LNCaP clone FGC (cell line): ENCODE measurements at regions not wholly inside any gene's neighbourhood (a gene's known extent, or its start where the extent isn't known, plus 50 kb on each side); places are given as distances from the start of the nearest gene placed in this dataset.

Experiments used
- DNase-seq: peaks from one replicate; pipeline ENCODE4 v3.0.0-alpha.2; 2011; ENCODE audit warnings: low read depth
- H3K4me3 ChIP-seq: 2 replicates; pipeline ENCODE4 v1.5.1; 2011; ENCODE audit warnings: mild to moderate bottlenecking, low read depth, low read length, control low read depth
- TF ChIP-seq, protein P1 (sequence below): IDR thresholded peaks from 2 replicates; pipeline ENCODE4 v1.5.1; 2012; ENCODE audit warnings: mild to moderate bottlenecking; ENCODE audit not compliant: control insufficient read depth, insufficient read depth; ENCODE audit errors: extremely low read depth

DNA sequence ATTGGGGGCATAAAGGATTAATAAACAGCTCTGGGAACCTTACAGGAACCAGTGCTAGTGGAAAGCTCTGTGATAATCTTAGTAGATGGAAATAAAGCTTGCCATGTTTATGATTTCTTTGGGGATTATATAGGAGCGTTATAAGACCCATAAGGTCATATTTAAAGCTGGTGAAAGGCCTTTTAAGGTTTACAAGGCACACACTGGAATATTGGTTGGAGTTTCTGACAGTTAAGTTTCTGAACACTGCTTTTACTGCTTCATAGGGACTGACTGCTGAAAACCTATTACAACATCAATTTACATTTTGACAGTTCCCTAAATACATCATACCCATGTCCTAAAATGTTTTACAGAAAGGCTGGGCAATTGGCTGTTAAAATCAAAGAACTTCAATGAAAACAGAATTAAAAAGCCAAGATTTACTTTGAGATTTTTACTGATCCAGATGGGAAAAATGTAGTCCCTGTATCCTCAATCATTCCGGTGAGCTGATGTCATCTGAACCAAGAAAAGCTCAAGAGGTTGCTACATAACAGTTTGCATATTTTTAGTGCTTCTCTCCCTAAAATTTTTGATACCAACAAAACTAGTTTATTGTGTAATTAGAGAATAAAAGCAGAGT lies 153.7 kb upstream of the IGF1 start:
- no peak for DNase-seq
- TF ChIP-seq, protein P1, sequence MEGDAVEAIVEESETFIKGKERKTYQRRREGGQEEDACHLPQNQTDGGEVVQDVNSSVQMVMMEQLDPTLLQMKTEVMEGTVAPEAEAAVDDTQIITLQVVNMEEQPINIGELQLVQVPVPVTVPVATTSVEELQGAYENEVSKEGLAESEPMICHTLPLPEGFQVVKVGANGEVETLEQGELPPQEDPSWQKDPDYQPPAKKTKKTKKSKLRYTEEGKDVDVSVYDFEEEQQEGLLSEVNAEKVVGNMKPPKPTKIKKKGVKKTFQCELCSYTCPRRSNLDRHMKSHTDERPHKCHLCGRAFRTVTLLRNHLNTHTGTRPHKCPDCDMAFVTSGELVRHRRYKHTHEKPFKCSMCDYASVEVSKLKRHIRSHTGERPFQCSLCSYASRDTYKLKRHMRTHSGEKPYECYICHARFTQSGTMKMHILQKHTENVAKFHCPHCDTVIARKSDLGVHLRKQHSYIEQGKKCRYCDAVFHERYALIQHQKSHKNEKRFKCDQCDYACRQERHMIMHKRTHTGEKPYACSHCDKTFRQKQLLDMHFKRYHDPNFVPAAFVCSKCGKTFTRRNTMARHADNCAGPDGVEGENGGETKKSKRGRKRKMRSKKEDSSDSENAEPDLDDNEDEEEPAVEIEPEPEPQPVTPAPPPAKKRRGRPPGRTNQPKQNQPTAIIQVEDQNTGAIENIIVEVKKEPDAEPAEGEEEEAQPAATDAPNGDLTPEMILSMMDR, result no peak
- H3K4me3 ChIP-seq, result no peak overlapping the region

DNA sequence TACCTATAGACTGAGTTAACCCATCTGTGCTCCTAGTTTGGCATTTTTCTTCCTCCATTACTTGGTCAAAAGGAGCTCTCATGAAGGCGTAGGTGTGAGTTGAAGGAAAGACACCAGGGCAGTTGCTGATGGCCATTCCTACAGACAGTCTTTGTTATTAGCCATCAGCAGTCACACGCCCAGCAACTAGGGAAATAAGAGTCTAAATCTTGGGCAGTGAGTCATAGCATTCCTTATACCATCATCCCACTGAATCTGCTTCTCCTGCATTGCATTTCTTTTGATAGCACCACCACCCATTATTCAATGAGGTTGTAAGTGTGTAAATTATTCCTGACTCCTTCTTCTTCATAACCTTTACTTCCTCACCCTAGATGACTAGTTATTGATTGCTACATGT lies 150.9 kb upstream of the IGF1 start:
- no peak overlapping the region for H3K4me3 ChIP-seq
- TF ChIP-seq, protein P1, result no peak
- DNase-seq, result no peak

DNA sequence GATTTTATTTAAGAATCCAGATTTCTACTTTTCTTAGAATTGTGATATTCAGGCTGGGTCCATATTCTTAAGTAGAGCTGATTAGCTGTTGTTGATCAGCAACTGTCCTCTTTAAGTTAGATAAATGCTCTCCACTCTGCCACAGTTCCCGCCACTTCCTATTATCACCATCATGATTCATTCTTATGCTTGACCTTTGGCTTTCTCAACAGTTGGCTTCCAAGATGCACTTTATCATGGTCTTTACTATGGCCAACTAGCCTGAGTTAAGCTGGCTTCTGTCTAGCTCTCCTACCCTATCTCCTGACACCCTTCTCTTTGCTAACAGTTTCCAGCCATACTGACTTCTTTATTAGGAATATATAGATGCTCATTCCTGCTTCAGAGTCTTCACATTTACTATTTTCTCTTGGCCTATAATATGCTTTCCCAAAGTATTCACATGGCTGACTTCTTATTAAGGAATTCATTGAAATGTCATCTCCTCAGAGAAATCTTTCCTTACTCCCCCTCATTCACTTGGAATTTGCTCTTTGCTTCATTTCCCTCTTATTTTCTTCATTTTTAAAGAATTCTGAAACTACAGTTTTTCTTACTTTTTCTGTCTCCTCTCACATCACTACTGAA lies 149.0 kb upstream of the IGF1 start:
- no peak for DNase-seq
- H3K4me3 ChIP-seq, result no peak overlapping the region
- TF ChIP-seq, protein P1, result no peak

DNA sequence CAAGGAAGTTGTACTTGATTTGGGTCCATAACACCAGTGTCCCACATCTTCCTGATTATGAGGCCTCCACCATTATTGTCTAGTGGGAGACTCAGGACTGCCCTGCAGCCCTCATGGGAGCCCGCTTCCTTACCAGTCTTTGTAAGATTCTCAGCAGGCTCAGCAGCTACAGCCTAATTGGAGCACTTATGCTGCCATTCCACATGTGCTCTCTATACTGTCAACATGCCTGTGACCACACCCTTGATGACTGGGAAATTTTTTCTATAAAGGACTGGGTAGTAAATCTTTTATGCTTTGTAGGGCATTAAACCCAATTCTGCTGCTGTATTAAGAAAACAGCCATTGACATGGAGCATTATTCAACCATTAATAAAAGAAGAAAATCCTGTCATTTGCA lies 145.5 kb upstream of the IGF1 start:
- no peak for DNase-seq
- TF ChIP-seq, protein P1, result no peak
- H3K4me3 ChIP-seq, result no peak overlapping the region

DNA sequence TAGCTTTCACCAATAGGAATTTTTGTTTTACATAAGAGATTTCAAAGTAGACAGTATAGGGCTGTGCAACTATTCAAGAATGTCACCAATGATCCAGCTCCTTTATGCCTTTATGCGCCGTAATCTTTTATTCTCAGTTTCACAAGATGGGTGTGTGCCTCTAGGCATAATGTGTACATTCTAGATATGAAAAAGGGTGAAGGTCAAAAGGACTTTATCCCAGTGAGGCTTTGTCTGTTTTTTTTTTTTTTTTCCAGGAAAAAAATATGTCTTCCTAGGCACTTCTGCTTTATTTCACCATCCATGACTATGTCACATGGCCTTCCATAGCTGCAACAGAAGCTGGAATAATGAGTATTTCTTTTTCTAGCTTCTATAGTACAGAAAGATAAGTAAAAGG lies 142.3 kb upstream of the IGF1 start:
- no peak overlapping the region for H3K4me3 ChIP-seq
- TF ChIP-seq, protein P1, result no peak
- DNase-seq, result no peak

DNA sequence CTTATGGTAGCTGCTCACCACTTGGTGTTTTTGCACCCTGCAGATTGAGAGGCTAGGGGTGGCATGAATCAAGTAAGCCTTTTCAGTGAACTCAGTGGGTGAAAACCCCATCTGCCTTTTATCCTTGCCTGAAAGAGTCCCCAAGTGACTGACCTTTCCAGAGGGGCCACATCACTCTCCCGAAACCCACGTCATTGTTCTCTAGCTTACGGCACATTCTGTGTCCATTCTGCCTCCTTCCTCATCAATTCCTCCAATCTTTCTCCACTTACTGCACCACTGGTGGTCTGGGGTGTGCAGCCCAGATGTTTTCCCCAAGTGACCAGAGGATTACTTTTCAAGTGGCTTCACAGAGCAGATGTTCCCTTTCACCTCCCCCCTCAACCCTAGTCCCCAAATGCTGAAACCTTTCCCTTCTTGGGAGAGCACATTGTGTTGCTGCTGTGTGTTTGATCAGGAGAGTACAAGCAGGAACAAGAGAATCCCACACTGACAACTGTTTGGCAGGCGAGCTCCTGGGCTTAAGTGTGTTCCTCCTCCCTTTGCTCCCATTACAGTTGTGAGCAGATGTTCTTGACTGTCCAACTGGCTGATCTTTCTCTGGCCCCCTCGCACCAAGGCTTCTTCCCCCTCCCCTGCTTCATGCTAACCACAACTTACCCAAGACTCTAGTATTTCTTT lies 138.0 kb upstream of the IGF1 start:
- no peak overlapping the region for H3K4me3 ChIP-seq
- DNase-seq, result no peak
- TF ChIP-seq, protein P1, result no peak
